ENCODE measurements at regions not wholly inside any gene's neighbourhood (a gene's known extent, or its start where the extent isn't known, plus 50 kb on each side); places are given as distances from the start of the nearest gene placed in this dataset.

DNA sequence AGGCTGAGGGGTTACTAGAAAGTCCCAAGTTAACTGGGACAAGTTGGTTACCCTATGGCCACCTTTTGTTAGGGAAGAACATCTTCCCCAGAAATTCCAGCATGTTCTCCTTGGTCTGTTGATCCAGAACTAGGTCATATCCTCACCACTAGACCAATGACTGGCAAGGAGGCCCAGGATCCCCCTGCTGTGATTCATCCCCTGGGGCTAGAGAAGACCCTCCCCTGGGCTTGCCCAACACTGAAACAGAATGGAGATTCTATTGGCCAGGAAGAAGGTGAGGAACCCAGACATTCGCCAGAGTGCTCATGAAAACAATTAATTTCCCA, 90.1 kb upstream of the SIM2 start:
- H3K27ac ChIP-seq (ENCODE audit: low read depth): no peak overlapping the region
- H3K4me3 Mint-ChIP-seq: no peak overlapping the region
- H3K4me1 ChIP-seq (ENCODE audit: insufficient read depth): peaks cover 9% of the 10 kb centered on the region; the same call in 1 of the 2 replicates
- H4K20me1 ChIP-seq (replicated peaks; ENCODE audit: insufficient read depth): no peaks in the 10 kb centered on the region
- no peak overlapping the region for H2AFZ ChIP-seq
- no peak overlapping the region for H3K4me2 ChIP-seq
- peaks cover 8% of the 10 kb centered on the region; the same call in 2 of the 3 replicates for H3K4me1 Mint-ChIP-seq
- H3K36me3 ChIP-seq (ENCODE audit: insufficient read depth): no peaks in the 10 kb centered on the region; the same call in 1 of the 2 replicates
- peaks cover 9% of the 10 kb centered on the region; the same call in 1 of the 2 replicates for H3K9me2 ChIP-seq (ENCODE audit: insufficient read depth)
- DNase-seq (ENCODE audit: low spot score): no peak
- H3K36me3 Mint-ChIP-seq (ENCODE audit: low read depth): no peaks in the 10 kb centered on the region
- no peak for ATAC-seq
- no peak overlapping the region for H3K4me3 ChIP-seq
- H3K27me3 Mint-ChIP-seq (ENCODE audit: insufficient read depth, low read depth, poor library complexity): peaks cover 9% of the 10 kb centered on the region
- H3F3A ChIP-seq (replicated peaks; ENCODE audit: low read depth): no peaks in the 10 kb centered on the region
- H3K27ac Mint-ChIP-seq: no peak overlapping the region
- TF ChIP-seq, protein P1, sequence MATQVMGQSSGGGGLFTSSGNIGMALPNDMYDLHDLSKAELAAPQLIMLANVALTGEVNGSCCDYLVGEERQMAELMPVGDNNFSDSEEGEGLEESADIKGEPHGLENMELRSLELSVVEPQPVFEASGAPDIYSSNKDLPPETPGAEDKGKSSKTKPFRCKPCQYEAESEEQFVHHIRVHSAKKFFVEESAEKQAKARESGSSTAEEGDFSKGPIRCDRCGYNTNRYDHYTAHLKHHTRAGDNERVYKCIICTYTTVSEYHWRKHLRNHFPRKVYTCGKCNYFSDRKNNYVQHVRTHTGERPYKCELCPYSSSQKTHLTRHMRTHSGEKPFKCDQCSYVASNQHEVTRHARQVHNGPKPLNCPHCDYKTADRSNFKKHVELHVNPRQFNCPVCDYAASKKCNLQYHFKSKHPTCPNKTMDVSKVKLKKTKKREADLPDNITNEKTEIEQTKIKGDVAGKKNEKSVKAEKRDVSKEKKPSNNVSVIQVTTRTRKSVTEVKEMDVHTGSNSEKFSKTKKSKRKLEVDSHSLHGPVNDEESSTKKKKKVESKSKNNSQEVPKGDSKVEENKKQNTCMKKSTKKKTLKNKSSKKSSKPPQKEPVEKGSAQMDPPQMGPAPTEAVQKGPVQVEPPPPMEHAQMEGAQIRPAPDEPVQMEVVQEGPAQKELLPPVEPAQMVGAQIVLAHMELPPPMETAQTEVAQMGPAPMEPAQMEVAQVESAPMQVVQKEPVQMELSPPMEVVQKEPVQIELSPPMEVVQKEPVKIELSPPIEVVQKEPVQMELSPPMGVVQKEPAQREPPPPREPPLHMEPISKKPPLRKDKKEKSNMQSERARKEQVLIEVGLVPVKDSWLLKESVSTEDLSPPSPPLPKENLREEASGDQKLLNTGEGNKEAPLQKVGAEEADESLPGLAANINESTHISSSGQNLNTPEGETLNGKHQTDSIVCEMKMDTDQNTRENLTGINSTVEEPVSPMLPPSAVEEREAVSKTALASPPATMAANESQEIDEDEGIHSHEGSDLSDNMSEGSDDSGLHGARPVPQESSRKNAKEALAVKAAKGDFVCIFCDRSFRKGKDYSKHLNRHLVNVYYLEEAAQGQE (IDR thresholded peaks at IDR 0.05; ENCODE audit: unreplicated experiment): no peak
- TF ChIP-seq ZNF331 (CRISPR knock-in tag; IDR thresholded peaks at IDR 0.05; ENCODE audit: low read depth) (no peak), EZH2phosphoT487 (IDR thresholded peaks at IDR 0.05; ENCODE audit: unreplicated experiment) (no peak), JUNB (IDR thresholded peaks at IDR 0.05; ENCODE audit: unreplicated experiment) (no peak), ZNF114 (CRISPR knock-in tag; IDR thresholded peaks at IDR 0.05) (no peak), CREB1 (CRISPR knock-in tag; IDR thresholded peaks at IDR 0.05; ENCODE audit: low read depth) (no peak), NANOG (IDR thresholded peaks at IDR 0.05; ENCODE audit: borderline replicate concordance) (no peak), EZH2 (IDR thresholded peaks at IDR 0.05; ENCODE audit: low read depth, unreplicated experiment) (no peak), POLR2AphosphoS5 (IDR thresholded peaks at IDR 0.05; ENCODE audit: low read depth) (no peak), STAT1 (IDR thresholded peaks at IDR 0.05; ENCODE audit: unreplicated experiment) (no peak)
- TF ChIP-seq, protein P2, sequence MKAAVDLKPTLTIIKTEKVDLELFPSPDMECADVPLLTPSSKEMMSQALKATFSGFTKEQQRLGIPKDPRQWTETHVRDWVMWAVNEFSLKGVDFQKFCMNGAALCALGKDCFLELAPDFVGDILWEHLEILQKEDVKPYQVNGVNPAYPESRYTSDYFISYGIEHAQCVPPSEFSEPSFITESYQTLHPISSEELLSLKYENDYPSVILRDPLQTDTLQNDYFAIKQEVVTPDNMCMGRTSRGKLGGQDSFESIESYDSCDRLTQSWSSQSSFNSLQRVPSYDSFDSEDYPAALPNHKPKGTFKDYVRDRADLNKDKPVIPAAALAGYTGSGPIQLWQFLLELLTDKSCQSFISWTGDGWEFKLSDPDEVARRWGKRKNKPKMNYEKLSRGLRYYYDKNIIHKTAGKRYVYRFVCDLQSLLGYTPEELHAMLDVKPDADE (IDR thresholded peaks at IDR 0.05): no peak
- TF ChIP-seq, protein P3, sequence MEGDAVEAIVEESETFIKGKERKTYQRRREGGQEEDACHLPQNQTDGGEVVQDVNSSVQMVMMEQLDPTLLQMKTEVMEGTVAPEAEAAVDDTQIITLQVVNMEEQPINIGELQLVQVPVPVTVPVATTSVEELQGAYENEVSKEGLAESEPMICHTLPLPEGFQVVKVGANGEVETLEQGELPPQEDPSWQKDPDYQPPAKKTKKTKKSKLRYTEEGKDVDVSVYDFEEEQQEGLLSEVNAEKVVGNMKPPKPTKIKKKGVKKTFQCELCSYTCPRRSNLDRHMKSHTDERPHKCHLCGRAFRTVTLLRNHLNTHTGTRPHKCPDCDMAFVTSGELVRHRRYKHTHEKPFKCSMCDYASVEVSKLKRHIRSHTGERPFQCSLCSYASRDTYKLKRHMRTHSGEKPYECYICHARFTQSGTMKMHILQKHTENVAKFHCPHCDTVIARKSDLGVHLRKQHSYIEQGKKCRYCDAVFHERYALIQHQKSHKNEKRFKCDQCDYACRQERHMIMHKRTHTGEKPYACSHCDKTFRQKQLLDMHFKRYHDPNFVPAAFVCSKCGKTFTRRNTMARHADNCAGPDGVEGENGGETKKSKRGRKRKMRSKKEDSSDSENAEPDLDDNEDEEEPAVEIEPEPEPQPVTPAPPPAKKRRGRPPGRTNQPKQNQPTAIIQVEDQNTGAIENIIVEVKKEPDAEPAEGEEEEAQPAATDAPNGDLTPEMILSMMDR (conservative IDR thresholded peaks at IDR 0.05; ENCODE audit: low read depth in 2 of 2): no peak
- TF ChIP-seq, protein P4, sequence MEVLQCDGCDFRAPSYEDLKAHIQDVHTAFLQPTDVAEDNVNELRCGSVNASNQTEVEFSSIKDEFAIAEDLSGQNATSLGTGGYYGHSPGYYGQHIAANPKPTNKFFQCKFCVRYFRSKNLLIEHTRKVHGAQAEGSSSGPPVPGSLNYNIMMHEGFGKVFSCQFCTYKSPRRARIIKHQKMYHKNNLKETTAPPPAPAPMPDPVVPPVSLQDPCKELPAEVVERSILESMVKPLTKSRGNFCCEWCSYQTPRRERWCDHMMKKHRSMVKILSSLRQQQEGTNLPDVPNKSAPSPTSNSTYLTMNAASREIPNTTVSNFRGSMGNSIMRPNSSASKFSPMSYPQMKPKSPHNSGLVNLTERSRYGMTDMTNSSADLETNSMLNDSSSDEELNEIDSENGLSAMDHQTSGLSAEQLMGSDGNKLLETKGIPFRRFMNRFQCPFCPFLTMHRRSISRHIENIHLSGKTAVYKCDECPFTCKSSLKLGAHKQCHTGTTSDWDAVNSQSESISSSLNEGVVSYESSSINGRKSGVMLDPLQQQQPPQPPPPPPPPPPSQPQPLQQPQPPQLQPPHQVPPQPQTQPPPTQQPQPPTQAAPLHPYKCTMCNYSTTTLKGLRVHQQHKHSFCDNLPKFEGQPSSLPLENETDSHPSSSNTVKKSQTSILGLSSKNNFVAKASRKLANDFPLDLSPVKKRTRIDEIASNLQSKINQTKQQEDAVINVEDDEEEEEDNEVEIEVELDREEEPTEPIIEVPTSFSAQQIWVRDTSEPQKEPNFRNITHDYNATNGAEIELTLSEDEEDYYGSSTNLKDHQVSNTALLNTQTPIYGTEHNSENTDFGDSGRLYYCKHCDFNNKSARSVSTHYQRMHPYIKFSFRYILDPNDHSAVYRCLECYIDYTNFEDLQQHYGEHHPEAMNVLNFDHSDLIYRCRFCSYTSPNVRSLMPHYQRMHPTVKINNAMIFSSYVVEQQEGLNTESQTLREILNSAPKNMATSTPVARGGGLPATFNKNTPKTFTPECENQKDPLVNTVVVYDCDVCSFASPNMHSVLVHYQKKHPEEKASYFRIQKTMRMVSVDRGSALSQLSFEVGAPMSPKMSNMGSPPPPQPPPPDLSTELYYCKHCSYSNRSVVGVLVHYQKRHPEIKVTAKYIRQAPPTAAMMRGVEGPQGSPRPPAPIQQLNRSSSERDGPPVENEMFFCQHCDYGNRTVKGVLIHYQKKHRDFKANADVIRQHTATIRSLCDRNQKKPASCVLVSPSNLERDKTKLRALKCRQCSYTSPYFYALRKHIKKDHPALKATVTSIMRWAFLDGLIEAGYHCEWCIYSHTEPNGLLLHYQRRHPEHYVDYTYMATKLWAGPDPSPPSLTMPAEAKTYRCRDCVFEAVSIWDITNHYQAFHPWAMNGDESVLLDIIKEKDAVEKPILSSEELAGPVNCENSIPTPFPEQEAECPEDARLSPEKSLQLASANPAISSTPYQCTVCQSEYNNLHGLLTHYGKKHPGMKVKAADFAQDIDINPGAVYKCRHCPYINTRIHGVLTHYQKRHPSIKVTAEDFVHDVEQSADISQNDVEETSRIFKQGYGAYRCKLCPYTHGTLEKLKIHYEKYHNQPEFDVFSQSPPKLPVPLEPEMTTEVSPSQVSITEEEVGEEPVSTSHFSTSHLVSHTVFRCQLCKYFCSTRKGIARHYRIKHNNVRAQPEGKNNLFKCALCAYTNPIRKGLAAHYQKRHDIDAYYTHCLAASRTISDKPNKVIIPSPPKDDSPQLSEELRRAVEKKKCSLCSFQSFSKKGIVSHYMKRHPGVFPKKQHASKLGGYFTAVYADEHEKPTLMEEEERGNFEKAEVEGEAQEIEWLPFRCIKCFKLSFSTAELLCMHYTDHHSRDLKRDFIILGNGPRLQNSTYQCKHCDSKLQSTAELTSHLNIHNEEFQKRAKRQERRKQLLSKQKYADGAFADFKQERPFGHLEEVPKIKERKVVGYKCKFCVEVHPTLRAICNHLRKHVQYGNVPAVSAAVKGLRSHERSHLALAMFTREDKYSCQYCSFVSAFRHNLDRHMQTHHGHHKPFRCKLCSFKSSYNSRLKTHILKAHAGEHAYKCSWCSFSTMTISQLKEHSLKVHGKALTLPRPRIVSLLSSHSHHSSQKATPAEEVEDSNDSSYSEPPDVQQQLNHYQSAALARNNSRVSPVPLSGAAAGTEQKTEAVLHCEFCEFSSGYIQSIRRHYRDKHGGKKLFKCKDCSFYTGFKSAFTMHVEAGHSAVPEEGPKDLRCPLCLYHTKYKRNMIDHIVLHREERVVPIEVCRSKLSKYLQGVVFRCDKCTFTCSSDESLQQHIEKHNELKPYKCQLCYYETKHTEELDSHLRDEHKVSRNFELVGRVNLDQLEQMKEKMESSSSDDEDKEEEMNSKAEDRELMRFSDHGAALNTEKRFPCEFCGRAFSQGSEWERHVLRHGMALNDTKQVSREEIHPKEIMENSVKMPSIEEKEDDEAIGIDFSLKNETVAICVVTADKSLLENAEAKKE (CRISPR knock-in tag; IDR thresholded peaks at IDR 0.05): no peak
- no peaks in the 10 kb centered on the region for H3K79me2 ChIP-seq (replicated peaks; ENCODE audit: insufficient read depth)
- H3K27me3 ChIP-seq (ENCODE audit: insufficient read depth): no peaks in the 10 kb centered on the region
- H3K9me3 Mint-ChIP-seq: peaks cover 10% of the 10 kb centered on the region; the same call in 2 of the 3 replicates
